NCI-H526 treated with DMSO at 0.1 percent for 48 hours (cell line): ENCODE measurements at regions not wholly inside any gene's neighbourhood (a gene's known extent, or its start where the extent isn't known, plus 50 kb on each side); places are given as distances from the start of the nearest gene placed in this dataset.

Experiments used
- DNase-seq: peaks from one replicate; lab custom pipeline; 2025; lab: John Stamatoyannopoulos, UW

GRCh38 chr2:199627417-199627816, 169.7 kb upstream of the SATB2 start:
- DNase-seq, result no peak

GRCh38 chr2:199624958-199625357, 167.2 kb upstream of the SATB2 start:
- no peak for DNase-seq

- DNase-seq, result no peak
Measured at GRCh38 chr2:199612509-199613130, 154.9 kb upstream of the SATB2 start.

- no peak for DNase-seq
Measured at GRCh38 chr2:199607914-199608313, 150.2 kb upstream of the SATB2 start.

- no peak for DNase-seq
Measured at GRCh38 chr2:199606193-199606780, 148.5 kb upstream of the SATB2 start.

GRCh38 chr2:199603721-199604291, 146.1 kb upstream of the SATB2 start:
- no peak for DNase-seq

GRCh38 chr2:199602896-199603717, 145.4 kb upstream of the SATB2 start:
- DNase-seq, result no peak

- DNase-seq, result no peak
Measured at GRCh38 chr2:199602271-199602895, 144.6 kb upstream of the SATB2 start.

- no peak for DNase-seq
Measured at GRCh38 chr2:199596549-199596948, 138.8 kb upstream of the SATB2 start.

GRCh38 chr2:199594443-199594842, 136.7 kb upstream of the SATB2 start:
- no peak for DNase-seq

GRCh38 chr2:199591826-199592225, 134.1 kb upstream of the SATB2 start:
- no peak for DNase-seq

GRCh38 chr2:199590321-199591203, 132.8 kb upstream of the SATB2 start:
- DNase-seq, result no peak

GRCh38 chr2:199589306-199589705, 131.6 kb upstream of the SATB2 start:
- DNase-seq, result peak; percentile 46

- no peak for DNase-seq
Measured at GRCh38 chr2:199588054-199588453, 130.3 kb upstream of the SATB2 start.

- DNase-seq, result no peak
Measured at GRCh38 chr2:199586646-199587045, 128.9 kb upstream of the SATB2 start.

- no peak for DNase-seq
Measured at GRCh38 chr2:199583676-199584075, 125.9 kb upstream of the SATB2 start.

GRCh38 chr2:199581935-199582360, 124.2 kb upstream of the SATB2 start:
- peak; percentile 53 for DNase-seq

GRCh38 chr2:199581408-199581807, 123.7 kb upstream of the SATB2 start:
- DNase-seq, result no peak

- no peak for DNase-seq
Measured at GRCh38 chr2:199575416-199575815, 117.7 kb upstream of the SATB2 start.

- DNase-seq, result no peak
Measured at GRCh38 chr2:199572571-199572970, 114.8 kb upstream of the SATB2 start.

- no peak for DNase-seq
Measured at GRCh38 chr2:199570934-199571333, 113.2 kb upstream of the SATB2 start.
